ENCODE measurements at regions not wholly inside any gene's neighbourhood (a gene's known extent, or its start where the extent isn't known, plus 50 kb on each side); places are given as distances from the start of the nearest gene placed in this dataset.

DNA sequence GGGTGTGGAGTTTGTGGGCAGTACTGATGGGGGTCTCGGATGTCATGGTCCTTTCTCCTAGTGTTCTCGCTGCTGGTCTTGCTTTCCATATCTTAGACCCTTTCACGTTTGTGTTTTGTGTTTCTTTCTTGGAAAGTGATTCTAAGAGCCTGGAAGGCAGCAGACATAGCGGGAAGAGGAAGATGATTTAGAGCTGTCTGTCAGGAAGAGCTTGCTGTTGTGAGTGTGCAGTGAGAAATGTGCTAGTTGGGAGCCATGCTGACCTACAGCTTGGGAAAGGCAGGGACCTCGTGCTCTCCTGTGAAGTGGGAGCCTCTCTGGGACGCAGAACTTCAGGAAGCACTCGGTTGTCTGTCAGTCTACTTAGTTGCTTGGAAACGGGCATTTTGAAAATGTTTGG is 122.2 kb downstream of the ZNF518B start:
- Histone ChIP-seq H3K36me3 (no peaks in the 10 kb centered on the region), H3K4me3 (no peak overlapping the region), H3K27me3 (ENCODE audit: low read depth) (peaks cover 11% of the 10 kb centered on the region), H3K27ac (no peak overlapping the region), H3K9me3 (no peaks in the 10 kb centered on the region), H3K4me1 (no peaks in the 10 kb centered on the region)
- no peak for DNase-seq
- intact Hi-C loops (cut with DNase I): no loop called here
- ATAC-seq: no peak
- TF ChIP-seq, protein P1, sequence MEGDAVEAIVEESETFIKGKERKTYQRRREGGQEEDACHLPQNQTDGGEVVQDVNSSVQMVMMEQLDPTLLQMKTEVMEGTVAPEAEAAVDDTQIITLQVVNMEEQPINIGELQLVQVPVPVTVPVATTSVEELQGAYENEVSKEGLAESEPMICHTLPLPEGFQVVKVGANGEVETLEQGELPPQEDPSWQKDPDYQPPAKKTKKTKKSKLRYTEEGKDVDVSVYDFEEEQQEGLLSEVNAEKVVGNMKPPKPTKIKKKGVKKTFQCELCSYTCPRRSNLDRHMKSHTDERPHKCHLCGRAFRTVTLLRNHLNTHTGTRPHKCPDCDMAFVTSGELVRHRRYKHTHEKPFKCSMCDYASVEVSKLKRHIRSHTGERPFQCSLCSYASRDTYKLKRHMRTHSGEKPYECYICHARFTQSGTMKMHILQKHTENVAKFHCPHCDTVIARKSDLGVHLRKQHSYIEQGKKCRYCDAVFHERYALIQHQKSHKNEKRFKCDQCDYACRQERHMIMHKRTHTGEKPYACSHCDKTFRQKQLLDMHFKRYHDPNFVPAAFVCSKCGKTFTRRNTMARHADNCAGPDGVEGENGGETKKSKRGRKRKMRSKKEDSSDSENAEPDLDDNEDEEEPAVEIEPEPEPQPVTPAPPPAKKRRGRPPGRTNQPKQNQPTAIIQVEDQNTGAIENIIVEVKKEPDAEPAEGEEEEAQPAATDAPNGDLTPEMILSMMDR (IDR thresholded peaks at IDR 0.05): no peak

GRCh38 chr4:10334506-10335028 is 122.7 kb downstream of the ZNF518B start:
- H3K36me3 ChIP-seq: no peaks in the 10 kb centered on the region
- intact Hi-C loops (cut with DNase I): no loop called here
- H3K27ac ChIP-seq: no peak overlapping the region
- H3K9me3 ChIP-seq: no peaks in the 10 kb centered on the region
- DNase-seq (no peak), ATAC-seq (no peak)
- H3K4me1 ChIP-seq: no peaks in the 10 kb centered on the region
- H3K27me3 ChIP-seq (ENCODE audit: low read depth): peaks cover 11% of the 10 kb centered on the region
- no peak overlapping the region for H3K4me3 ChIP-seq
- TF ChIP-seq, protein P1 (IDR thresholded peaks at IDR 0.05): no peak

DNA sequence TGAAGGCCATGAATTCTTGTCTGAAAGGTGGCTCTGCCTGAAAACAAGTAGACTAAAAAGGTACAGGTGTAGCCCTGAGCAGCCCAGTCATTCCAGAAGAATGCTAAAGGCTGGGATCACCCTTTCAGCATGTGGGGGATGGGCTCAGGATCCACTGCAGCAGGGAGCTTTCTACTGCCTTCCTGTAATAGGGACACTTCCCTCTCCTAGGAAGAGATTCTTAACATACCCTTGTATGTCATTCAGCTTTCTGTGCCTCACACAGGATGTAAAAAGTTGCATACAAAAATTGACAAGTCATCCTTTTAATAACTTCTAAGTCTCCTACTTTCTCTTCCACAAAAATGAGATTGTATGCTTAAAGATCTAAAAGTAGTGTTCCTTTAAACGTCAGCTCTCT is 123.3 kb downstream of the ZNF518B start:
- Histone ChIP-seq H3K27ac (no peak overlapping the region), H3K27me3 (ENCODE audit: low read depth) (peaks cover 11% of the 10 kb centered on the region), H3K9me3 (no peaks in the 10 kb centered on the region), H3K4me3 (no peak overlapping the region), H3K36me3 (no peaks in the 10 kb centered on the region), H3K4me1 (no peaks in the 10 kb centered on the region)
- TF ChIP-seq, protein P1 (IDR thresholded peaks at IDR 0.05): no peak
- DNase-seq (no peak), ATAC-seq (no peak)
- intact Hi-C loops (cut with DNase I): no loop called here

DNA sequence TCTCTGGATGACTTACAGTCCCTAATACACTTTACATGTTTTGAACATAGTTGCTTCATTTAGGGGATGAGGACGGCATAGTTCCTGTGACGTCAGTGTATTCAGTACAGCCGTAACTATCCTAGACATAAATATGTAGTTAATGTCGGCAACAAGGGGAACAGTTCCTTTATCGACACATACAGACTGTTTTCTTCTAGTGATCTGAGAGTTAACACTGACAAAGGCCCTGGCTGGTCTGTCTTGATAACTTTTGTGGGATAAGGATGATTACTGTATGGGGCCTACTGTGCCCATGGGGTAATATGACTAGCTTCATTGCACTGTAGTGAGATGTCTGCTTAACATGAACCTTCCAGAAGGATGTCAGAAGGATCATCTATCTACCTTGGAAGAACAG is 131.2 kb downstream of the ZNF518B start:
- intact Hi-C loops (cut with DNase I): no loop called here
- no peak overlapping the region for H3K27ac ChIP-seq
- ATAC-seq (no peak), DNase-seq (no peak)
- H3K36me3 ChIP-seq: no peaks in the 10 kb centered on the region
- no peaks in the 10 kb centered on the region for H3K9me3 ChIP-seq
- no peaks in the 10 kb centered on the region for H3K27me3 ChIP-seq (ENCODE audit: low read depth)
- H3K4me3 ChIP-seq: no peak overlapping the region
- H3K4me1 ChIP-seq: no peaks in the 10 kb centered on the region
- TF ChIP-seq, protein P1 (IDR thresholded peaks at IDR 0.05): no peak

DNA sequence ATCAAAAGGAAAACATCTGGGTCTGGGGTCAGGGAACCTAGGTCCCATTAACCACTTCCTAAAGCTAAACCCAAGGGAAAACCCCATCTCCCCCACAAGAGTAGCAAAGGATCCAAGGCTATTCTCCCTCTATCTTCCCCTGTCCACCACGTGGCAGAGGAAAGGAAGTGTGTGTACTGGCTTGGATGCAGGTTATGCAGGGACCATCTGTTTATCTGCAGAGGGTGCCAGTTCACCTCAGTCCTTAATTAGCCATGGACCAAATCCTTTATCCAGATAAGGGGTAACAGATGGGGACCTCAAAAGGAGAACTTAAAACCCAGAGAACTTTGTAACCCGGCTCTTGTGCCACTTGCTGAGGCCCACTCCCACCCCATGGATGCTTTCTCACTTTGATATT is 135.3 kb downstream of the ZNF518B start:
- intact Hi-C loops (cut with DNase I): no loop called here
- TF ChIP-seq, protein P1 (IDR thresholded peaks at IDR 0.05): no peak
- H3K9me3 ChIP-seq: no peaks in the 10 kb centered on the region
- H3K4me3 ChIP-seq: no peak overlapping the region
- no peak for ATAC-seq
- no peaks in the 10 kb centered on the region for H3K27me3 ChIP-seq (ENCODE audit: low read depth)
- no peak for DNase-seq
- H3K27ac ChIP-seq: no peak overlapping the region
- no peaks in the 10 kb centered on the region for H3K36me3 ChIP-seq
- H3K4me1 ChIP-seq: no peaks in the 10 kb centered on the region

GRCh38 chr4:10320130-10320529 is 137.1 kb downstream of the ZNF518B start:
- intact Hi-C loops (cut with DNase I): no loop called here
- H3K4me1 ChIP-seq: no peaks in the 10 kb centered on the region
- H3K27me3 ChIP-seq (ENCODE audit: low read depth): no peaks in the 10 kb centered on the region
- no peak overlapping the region for H3K27ac ChIP-seq
- ATAC-seq (no peak), DNase-seq (no peak)
- no peaks in the 10 kb centered on the region for H3K9me3 ChIP-seq
- no peaks in the 10 kb centered on the region for H3K36me3 ChIP-seq
- H3K4me3 ChIP-seq: no peak overlapping the region
- TF ChIP-seq, protein P1 (IDR thresholded peaks at IDR 0.05): no peak

Measured in lower lobe of right lung (tissue), 2 donors.